Stimulated activated CD4-positive, alpha-beta T cell treated with anti-CD3 and anti-CD28 coated beads, TNF-alpha, amount 100 ng/mL, for 48 hours (primary cell): ENCODE measurements at regions not wholly inside any gene's neighbourhood (a gene's known extent, or its start where the extent isn't known, plus 50 kb on each side); places are given as distances from the start of the nearest gene placed in this dataset.

Experiments
- DNase-seq, 3 donors: peaks; one replicate each; pipeline ENCODE4 v3.0.0-alpha.2; 2020; ENCODE audit warnings: low read depth in 3 of 3

- DNase-seq = no peak
Observed at GRCh38 chr5:53364061-53364460, 116.4 kb upstream of the FST start.

DNA sequence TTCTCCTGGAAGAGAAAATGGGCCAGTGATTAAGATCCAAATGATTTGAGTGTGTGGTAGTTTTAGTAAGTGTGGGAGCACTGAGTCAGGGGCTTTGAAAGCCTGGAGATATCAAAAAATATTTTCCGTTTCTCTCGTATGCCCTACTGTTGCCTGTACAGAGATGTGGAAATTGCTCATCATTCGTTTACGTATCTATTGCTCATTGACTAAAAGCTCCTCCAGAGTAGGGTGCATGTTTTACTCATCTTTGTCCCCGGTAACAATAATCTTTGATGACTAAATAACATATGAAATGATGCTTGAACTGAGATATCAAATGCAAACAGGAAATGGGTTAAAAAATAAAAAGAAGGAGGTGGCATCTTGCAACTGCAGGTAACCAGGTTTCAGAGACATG lies 114.2 kb upstream of the FST start:
- no peak for DNase-seq

DNA sequence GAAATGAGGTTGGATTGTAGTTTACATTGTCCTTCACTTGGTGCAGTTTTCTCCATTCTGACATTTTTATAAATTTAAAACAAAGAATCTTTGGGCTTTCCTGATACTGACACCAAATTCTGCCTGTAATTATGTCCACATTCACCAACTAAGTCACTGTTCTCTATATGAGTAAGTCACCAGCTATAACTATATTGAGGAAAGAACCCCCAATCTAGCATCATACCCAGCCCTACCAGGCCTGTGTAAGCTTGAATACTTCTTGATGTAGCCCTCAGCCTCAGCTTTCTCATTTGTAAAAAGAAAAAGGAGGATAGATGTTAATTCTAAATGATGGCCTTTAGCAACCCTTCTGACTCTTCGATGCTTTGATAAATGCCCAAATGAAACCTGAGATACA lies 112.7 kb upstream of the FST start:
- DNase-seq = no peak

DNA sequence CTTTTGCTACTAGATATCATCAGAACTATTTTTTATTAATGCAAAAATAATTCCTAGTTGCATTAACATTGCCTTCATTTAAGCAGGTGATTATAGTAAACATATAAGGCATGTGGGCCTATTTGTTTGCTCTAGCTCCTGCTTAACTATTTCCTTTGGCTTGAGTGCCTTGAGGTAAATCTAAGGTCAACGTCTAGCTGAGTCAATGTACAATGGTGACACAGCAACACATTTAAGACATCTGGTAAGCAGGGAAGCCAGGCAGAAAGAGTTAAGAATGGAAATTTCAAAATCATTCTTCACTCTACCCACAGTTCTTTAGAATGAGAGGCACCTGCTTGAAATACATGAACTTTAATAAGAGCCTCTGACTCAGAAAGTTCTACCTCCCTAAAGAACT lies 111.9 kb upstream of the FST start:
- DNase-seq = no peak

GRCh38 chr5:53368966-53369605 lies 111.3 kb upstream of the FST start:
- no peak for DNase-seq

- DNase-seq = no peak
Observed at GRCh38 chr5:53369681-53370080, 110.7 kb upstream of the FST start.

DNA sequence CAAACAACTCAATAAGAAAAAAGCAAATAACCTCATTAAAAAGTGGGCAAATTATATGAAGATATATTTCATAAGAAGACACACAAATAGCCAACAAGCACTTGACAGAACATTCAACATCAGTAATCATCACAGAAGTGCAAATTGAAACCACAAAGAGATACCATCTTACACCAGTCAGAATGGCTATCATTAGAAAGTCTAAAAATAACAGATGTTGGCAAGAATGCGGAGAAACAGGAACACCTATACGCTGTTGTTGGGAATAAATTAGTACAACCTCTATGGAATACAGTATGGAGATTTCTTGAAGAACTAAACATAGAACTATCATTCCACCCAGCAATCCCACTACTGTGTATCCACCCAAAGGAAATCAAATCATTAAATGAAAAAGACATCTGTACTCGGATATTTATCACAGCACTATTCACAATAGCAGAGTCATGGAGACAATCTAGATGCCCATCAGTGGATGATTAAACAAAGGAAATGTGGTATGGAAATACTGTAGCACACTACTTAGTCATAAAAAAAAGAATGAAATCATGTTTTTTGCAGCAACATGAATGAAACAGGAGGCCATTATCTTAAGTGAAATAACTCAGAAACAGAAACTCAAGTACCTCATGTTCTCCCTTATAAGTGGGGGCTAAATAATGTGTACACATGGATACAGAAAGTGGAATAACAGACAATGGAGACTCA lies 106.8 kb upstream of the FST start:
- no peak for DNase-seq

- DNase-seq = no peak
Observed at GRCh38 chr5:53376853-53377252, 103.6 kb upstream of the FST start.

DNA sequence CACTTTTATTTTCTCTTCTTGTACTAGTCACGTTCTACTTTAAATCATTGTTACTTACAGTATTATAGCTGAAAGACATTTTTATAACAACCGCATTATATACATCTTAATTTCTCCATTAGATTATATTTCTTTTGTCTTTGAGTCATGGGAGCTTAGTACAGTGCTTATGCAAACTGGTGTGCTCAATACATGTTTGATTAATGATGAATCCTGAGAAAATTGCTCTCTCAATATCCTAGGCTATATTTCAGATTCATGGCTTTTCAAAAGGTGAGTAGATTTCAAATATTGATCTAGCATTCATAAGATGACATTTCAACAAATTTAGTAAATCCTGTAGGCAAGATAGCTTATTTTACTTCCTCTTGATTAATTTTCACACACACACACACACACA lies 102.2 kb upstream of the FST start:
- no peak for DNase-seq

- DNase-seq = no peak
Observed at GRCh38 chr5:53378590-53379247, 101.7 kb upstream of the FST start.

DNA sequence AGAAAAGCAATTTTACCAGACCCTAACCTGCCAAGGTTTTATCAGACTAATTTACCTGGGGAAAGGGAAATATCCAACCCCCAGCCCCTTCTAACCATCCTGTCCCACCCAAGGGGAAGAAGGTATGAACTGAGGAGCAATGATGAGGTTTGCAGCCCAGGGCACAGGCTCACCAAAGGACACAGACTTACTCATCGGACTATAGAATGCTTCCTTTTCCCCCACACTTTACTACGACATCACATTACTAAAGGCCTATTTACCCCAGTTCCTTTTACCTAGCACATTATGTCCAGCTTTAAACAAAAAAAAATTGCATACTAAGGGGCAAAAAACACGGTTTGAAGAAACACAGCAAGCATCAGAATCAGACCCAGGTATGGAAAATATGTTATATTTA lies 94.1 kb upstream of the FST start:
- DNase-seq = no peak

DNA sequence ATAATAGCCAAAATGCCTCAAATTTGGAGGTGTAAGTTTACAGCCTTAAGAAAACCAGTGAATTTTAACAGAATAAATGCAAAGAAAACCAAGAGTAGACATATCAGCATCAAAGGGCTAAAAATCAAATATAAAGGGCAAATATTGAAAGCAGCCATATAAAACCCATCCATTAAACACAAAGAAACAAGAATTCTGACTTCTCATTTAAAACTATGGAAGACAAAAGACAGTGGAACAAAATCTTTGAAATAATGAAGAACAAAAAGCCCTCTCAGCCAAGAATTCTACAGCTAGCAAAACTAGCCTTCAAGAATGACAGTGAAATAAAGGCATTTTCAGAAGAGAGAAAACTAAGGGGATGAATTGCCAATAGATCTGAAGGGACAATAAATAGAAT lies 91.3 kb upstream of the FST start:
- no peak for DNase-seq

- no peak for DNase-seq
Observed at GRCh38 chr5:53392073-53392472, 88.4 kb upstream of the FST start.

DNA sequence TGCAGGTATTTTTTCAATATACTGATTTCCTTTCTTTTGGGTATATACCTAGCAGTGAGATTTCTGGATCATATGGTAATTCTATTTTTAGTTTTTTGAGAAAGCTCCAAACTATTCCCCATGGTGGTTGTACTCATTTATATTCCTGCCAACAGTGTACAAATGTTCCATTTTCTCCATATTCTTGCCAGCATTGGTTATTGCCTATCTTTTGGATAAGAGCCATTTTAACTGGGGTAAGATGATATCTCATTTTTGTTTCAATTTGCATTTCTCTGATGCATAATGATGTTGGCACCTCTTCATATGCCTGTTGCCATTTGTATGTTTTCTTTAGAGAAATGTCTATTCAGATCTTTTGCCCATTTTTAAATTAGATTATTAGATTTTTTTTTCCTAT lies 85.6 kb upstream of the FST start:
- DNase-seq = no peak

GRCh38 chr5:53397141-53397757 lies 83.2 kb upstream of the FST start:
- no peak for DNase-seq

DNA sequence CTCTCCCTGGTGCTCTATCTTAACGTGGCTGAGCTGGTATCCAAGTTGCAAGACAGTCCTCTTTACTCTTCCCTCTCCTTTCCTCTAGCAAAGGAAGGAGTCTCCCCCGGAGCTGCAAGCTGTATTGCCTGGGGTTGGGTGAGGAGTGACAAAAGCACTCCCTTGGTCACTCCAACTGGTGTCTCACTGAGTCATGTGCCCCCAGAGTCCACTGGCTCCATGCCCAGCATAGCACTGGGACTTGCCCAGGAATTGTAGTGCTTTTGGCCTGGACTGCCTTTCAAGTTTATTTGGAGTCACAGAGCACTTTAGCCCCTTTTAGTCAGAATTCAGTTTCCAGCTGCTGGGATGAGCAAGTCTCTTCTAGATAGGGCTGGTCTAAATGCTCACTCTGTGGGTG lies 82.6 kb upstream of the FST start:
- no peak for DNase-seq

- no peak for DNase-seq
Observed at GRCh38 chr5:53399926-53400697, 80.3 kb upstream of the FST start.

GRCh38 chr5:53403291-53403690 lies 77.1 kb upstream of the FST start:
- DNase-seq = no peak

DNA sequence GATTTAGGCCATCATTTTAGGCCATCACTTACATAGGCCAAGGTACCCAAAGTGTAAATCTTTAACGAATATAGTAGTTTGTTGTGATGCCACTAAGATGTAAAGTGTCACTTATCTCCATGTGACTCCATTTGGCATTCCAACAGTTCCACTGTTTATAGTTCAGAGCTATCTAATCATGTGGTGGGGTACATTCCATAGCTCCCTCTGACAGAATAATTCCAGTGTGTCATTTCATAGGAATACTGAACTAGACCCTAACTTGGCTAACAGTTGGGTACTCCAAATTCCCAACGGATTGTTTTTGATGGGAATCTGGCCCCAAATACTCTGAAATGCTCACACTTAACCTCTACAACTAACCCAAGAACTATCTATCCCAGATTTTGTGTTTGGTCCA lies 76.7 kb upstream of the FST start:
- no peak for DNase-seq

DNA sequence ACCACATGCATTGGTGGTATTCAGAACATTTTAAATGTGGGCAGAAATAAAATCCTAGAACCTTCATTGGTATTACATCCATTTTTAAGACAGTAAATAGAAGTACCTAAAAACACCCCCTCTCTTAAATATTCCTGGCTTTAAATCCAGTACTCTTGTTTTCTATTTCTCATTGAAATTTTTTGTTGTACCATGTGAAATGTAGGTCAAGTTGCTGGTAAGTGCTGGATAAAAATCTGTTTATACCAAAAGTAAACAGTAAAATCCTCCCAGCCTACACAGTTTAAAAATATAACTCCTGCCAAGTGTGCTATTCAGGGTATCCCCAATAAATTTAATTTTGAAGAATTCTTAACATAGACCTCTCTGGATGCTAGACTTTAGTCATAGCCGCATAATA lies 75.0 kb upstream of the FST start:
- no peak for DNase-seq

DNA sequence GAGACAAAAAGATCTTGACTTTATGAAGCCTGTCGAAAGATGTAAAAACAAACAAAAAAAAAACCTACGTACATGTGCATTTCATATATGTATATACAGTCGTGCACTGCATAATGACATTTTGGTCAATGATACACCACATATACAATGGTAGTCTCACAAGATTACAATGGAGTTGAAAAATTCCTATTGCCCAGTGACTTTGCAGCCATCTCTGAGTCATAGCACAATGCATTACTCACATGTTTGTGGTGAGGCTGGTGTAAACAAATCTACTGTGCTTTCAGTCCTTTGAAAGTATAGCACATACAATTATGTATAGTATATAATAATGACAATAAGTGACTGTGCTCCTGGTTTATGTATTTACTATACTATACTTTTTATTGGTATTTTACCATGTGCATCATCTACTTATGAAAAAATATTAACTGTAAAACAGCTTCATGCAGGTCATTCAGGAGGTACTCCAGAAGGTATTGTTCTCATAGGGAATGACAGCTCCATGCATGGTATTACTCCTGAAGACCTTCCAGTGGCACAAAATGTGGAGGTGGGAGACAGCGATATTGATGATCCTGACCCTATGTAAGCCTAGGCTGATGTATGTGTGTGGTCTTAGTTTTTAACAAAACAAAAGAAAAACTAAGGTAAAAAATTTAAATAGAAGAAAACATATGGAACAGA lies 73.7 kb upstream of the FST start:
- no peak for DNase-seq

GRCh38 chr5:53407373-53407772 lies 73.1 kb upstream of the FST start:
- DNase-seq = no peak
